GM12872 (cell line): ENCODE measurements at regions not wholly inside any gene's neighbourhood (a gene's known extent, or its start where the extent isn't known, plus 50 kb on each side); places are given as distances from the start of the nearest gene placed in this dataset.

Experiments
- CTCF ChIP-seq: IDR thresholded peaks from 3 replicates; pipeline ENCODE4 v1.5.1; 2011; ENCODE audit warnings: low read depth, mild to moderate bottlenecking, low read length, moderate library complexity; ENCODE audit not compliant: insufficient read depth

GRCh38 chrX:106437407-106437806 is 174.4 kb upstream of the RADX start:
- TF ChIP-seq CTCF: no peak

DNA sequence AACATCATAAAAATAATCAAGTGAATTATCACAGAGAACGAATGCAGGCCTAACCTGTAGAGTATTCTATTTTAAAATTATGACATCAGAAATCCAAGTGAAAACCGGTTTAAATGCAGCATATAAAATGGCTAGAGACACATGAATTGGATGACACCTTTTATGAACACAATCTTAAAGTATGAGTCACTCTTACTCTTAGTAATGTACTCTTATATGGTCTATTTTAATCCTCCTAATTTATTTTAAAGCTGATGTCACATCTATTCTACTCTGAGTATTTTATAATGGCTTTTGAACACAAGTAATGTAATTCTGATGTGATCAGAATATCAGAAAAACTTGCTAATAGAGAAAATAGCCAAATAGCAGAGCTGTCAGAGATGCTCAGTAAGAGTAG is 161.4 kb upstream of the RADX start:
- no peak for TF ChIP-seq CTCF

DNA sequence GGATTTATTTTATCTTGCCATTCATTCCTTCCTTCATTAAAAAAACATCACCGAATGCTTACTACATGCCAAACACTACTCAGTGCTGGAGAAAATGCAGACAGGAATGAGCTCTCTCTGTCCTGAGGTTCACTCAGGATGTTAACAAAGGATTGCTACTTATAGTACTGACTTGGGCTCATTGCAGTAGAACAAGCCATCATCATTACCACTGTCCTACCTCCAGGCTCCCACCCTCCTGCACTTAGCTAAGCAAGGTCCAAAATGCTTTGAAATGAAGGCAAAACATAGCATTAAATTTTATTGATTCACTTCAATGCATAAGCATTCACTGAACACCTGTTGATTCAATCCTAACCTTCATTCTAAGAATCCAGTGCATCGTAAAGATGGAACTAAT is 159.8 kb upstream of the RADX start:
- TF ChIP-seq CTCF: no peak

GRCh38 chrX:106454991-106455390 is 156.8 kb upstream of the RADX start:
- TF ChIP-seq CTCF: no peak

DNA sequence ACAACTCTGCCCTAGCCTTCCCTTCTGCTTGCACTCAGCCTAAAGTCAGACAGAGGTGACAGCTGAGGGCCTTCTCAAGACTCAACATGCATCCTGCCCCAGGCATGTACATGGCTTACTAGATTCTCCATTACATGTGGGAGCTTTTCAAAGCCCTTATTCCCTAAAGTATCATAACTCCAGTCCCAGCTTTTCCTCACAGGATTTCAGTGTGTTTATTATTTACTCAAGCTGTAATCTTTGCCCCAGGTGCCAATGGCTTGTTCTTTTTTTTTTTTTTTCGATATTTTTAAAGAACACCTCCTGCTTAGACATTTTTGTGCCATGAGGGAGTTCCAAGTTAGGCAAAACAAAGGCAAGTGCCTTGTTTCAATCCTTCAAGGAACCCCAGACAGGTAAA is 154.0 kb upstream of the RADX start:
- TF ChIP-seq CTCF: no peak

DNA sequence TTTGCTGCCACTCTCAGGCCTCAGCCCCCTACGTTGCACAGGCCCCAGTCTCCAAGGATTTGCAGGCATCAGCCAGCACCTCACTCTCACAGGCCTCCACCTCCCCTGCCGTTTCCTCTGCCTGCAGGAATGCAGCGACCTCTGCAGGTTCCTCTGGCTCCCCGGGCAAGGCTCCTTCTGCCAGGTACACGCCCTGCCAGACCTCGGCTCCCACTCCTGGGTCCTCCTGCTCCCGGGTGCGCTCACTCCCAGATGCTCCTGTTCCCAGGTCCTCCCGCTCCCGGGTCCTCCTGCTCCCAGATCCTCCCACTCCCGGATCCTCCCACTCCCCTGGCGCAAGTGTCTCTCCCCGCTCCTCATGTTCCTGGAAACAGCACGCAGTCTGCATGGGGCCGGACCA is 144.4 kb upstream of the RADX start:
- TF ChIP-seq CTCF: no peak

DNA sequence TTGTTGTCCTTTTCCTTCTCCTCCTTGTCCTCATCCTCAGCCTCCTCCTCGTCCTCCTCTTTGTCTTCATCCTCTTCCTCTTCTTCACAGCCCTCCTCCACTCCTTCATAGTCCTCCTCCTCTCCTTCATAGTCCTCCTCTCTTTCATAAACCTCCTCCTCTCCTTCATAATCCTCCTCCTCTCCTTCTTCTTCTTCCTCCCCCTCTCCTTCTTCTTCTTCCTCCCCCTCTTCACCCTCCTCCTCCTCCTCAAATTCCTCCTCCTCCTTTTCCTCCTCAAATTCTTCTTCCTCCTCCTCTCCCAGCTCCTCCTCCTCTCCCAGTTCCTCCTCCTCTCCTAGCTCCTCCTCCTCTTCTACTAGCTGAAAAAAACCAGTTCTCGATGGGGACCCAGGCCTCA is 143.8 kb upstream of the RADX start:
- no peak for TF ChIP-seq CTCF

GRCh38 chrX:106468433-106468832 is 143.3 kb upstream of the RADX start:
- no peak for TF ChIP-seq CTCF
